CD4-positive, alpha-beta T cell (primary cell): ENCODE measurements at regions not wholly inside any gene's neighbourhood (a gene's known extent, or its start where the extent isn't known, plus 50 kb on each side); places are given as distances from the start of the nearest gene placed in this dataset.

ENCODE experiments used
- ATAC-seq: fragments of 200-7000 bp; cut with Tn5 transposase; one replicate; pipeline ENCODE4 v1.10.0; 2022; ENCODE audit warnings: mild to moderate bottlenecking; ENCODE audit not compliant: poor library complexity
- CTCF ChIA-PET: fragments of 350-600 bp; sonication (Branson Sonifier 250); formaldehyde crosslinking; loops from one replicate; lab custom pipeline; 2021; ENCODE audit warnings: antibody characterized with exemption, inconsistent platforms; lab: Charles Lee
- POLR2A ChIA-PET: fragments of 350-600 bp; sonication (Branson Sonifier 250); formaldehyde crosslinking; loops from one replicate; lab custom pipeline; 2021; ENCODE audit warnings: antibody characterized with exemption, inconsistent platforms; lab: Charles Lee
- DNase-seq, 14 experiments: peaks; one replicate each; pipeline ENCODE4 v3.0.0-alpha.2; 2013 to 2020; ENCODE audit warnings: mixed read lengths in 2 of 14
- H3K27ac ChIP-seq, 2 donors: one replicate each; pipeline versions ENCODE4 v1.5.1 to v1.7.0; 2013; ENCODE audit warnings: low read length in 2 of 2, low read depth in 1 of 2, mild to moderate bottlenecking in 1 of 2
- H3K27me3 ChIP-seq, 2 experiments: 1 replicate in 1 of 2; 2 replicates in 1 of 2; pipeline versions ENCODE4 v1.6.1 to v1.7.0; 2013; ENCODE audit warnings: low read length in 2 of 2, control low read depth in 1 of 2, mild to moderate bottlenecking in 1 of 2, moderate library complexity in 1 of 2; ENCODE audit not compliant: insufficient read depth in 2 of 2, control insufficient read depth in 1 of 2
- H3K36me3 ChIP-seq: one replicate; pipeline ENCODE4 v1.6.1; 2013; ENCODE audit warnings: low read length, control low read depth; ENCODE audit not compliant: insufficient read depth
- H3K4me1 ChIP-seq: one replicate; pipeline ENCODE4 v1.6.1; 2013; ENCODE audit warnings: low read length, control low read depth; ENCODE audit not compliant: insufficient read depth
- H3K4me3 ChIP-seq: one replicate; pipeline ENCODE4 v1.5.1; 2013; ENCODE audit warnings: mild to moderate bottlenecking, low read length, moderate library complexity
- H3K9me3 ChIP-seq, 2 experiments: 1 replicate in 1 of 2; 2 replicates in 1 of 2; pipeline versions ENCODE4 v1.6.1 to v1.7.0; 2013; ENCODE audit warnings: low read length in 2 of 2, mild to moderate bottlenecking in 2 of 2, control low read depth in 1 of 2, moderate library complexity in 1 of 2; ENCODE audit not compliant: control insufficient read depth in 1 of 2, insufficient read depth in 1 of 2
- H3K27ac Mint-ChIP-seq: one replicate; pipeline ENCODE4 v1.8.0; 2020; ENCODE audit warnings: mixed read lengths
- H3K27me3 Mint-ChIP-seq: one replicate; pipeline ENCODE4 v1.8.0; 2021; ENCODE audit warnings: mixed read lengths
- H3K36me3 Mint-ChIP-seq: one replicate; pipeline ENCODE4 v1.8.0; 2021; ENCODE audit warnings: low read depth, mixed read lengths
- H3K4me1 Mint-ChIP-seq: one replicate; pipeline ENCODE4 v1.8.0; 2021; ENCODE audit warnings: low read depth, mixed read lengths
- H3K4me3 Mint-ChIP-seq: one replicate; pipeline ENCODE4 v1.8.0; 2020; ENCODE audit warnings: mild to moderate bottlenecking, mixed read lengths
- H3K9me3 Mint-ChIP-seq: one replicate; pipeline ENCODE4 v1.8.0; 2020; ENCODE audit warnings: mixed read lengths
- CTCF ChIP-seq: fragments of 200-600 bp; IDR thresholded peaks from one replicate; pipeline ENCODE4 v1.8.0; 2022; ENCODE audit warnings: antibody characterized with exemption, mild to moderate bottlenecking
- intact Hi-C, 2 experiments: fragments of 100-400 bp; cut with DNase I in 1 of 2; cut with micrococcal nuclease in 1 of 2; formaldehyde crosslinking; loops; one replicate each; pipeline versions ENCODE4 v1.15.1 to v1.9.0; 2023 to 2025; cut with DNase I, micrococcal nuclease

GRCh38 chr14:98249057-98249456 is 1022.9 kb downstream of the BCL11B start:
- peaks cover 33% of the 10 kb centered on the region for H3K4me1 Mint-ChIP-seq
- no peaks in the 10 kb centered on the region for H3K9me3 ChIP-seq
- no peaks in the 10 kb centered on the region for H3K27me3 ChIP-seq
- no peaks in the 10 kb centered on the region for H3K4me1 ChIP-seq
- ATAC-seq (no peak), DNase-seq (no peak)
- no peak overlapping the region for H3K4me3 Mint-ChIP-seq
- ChIA-PET POLR2A (no interaction called here), CTCF (interaction anchor here (1.2 kb wide), 1 partner anchor 12 kb away, joined by 4 read pairs; no protein-coding TSS in a partner anchor)
- intact Hi-C loops: no loop called here
- H3K27ac Mint-ChIP-seq: no peak overlapping the region
- no peak overlapping the region for H3K27ac ChIP-seq
- no peaks in the 10 kb centered on the region for H3K27me3 Mint-ChIP-seq
- H3K9me3 Mint-ChIP-seq: no peaks in the 10 kb centered on the region
- no peak overlapping the region for H3K4me3 ChIP-seq
- no peaks in the 10 kb centered on the region for H3K36me3 Mint-ChIP-seq
- no peaks in the 10 kb centered on the region for H3K36me3 ChIP-seq
- TF ChIP-seq CTCF: no peak

- Mint-ChIP-seq H3K36me3 (no peaks in the 10 kb centered on the region), H3K27ac (no peak overlapping the region), H3K4me3 (no peak overlapping the region), H3K27me3 (no peaks in the 10 kb centered on the region), H3K4me1 (peaks cover 29% of the 10 kb centered on the region), H3K9me3 (no peaks in the 10 kb centered on the region)
- Histone ChIP-seq H3K4me1 (no peaks in the 10 kb centered on the region), H3K36me3 (no peaks in the 10 kb centered on the region), H3K27me3 (no peaks in the 10 kb centered on the region), H3K4me3 (no peak overlapping the region), H3K9me3 (no peaks in the 10 kb centered on the region), H3K27ac (no peak overlapping the region)
- intact Hi-C loops: no loop called here
- DNase-seq (no peak), ATAC-seq (no peak)
- ChIA-PET CTCF (interaction anchor here (1.2 kb wide), 1 partner anchor 12 kb away, joined by 4 read pairs; no protein-coding TSS in a partner anchor), POLR2A (no interaction called here)
- no peak for TF ChIP-seq CTCF
Measured at GRCh38 chr14:98249476-98249875, 1022.5 kb downstream of the BCL11B start.

DNA sequence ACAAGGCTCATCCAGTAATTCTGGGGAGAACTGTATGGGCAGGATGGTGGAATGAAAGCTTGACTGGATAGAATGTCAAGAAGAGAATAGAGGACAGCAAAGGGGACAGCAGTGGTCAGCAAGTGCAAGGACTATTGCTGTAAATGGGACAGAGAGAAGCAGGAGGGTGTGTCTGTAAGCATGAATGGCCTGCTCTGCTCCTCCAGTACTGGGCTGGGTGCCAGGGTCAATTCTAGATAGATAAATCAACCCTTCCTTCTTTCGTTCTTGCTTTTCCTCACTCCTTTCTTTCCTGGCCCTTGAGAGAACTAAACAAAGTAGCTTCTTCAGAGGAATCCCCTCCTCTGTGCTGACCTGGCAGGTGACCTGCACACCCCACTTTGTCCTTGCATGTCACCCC is 1019.2 kb downstream of the BCL11B start:
- no peaks in the 10 kb centered on the region for H3K27me3 Mint-ChIP-seq
- Histone ChIP-seq H3K36me3 (no peaks in the 10 kb centered on the region), H3K4me1 (no peaks in the 10 kb centered on the region), H3K27me3 (no peaks in the 10 kb centered on the region), H3K9me3 (no peaks in the 10 kb centered on the region), H3K4me3 (no peak overlapping the region), H3K27ac (no peak overlapping the region)
- ChIA-PET POLR2A (no interaction called here), CTCF (no interaction called here)
- no peaks in the 10 kb centered on the region for H3K36me3 Mint-ChIP-seq
- peaks cover 31% of the 10 kb centered on the region for H3K4me1 Mint-ChIP-seq
- no peak for DNase-seq
- no peak for TF ChIP-seq CTCF
- H3K9me3 Mint-ChIP-seq: peaks cover under 1% of the 10 kb centered on the region
- H3K27ac Mint-ChIP-seq: no peak overlapping the region
- intact Hi-C loops: no loop called here
- no peak overlapping the region for H3K4me3 Mint-ChIP-seq
- no peak for ATAC-seq
